HG02852 (cell line): ENCODE measurements at regions not wholly inside any gene's neighbourhood (a gene's known extent, or its start where the extent isn't known, plus 50 kb on each side); places are given as distances from the start of the nearest gene placed in this dataset.
"Not testable (repeated sequence)": the region's sequence is repeated elsewhere in the genome, so short reads cannot be mapped to it uniquely, and the experiment has no call there.

ENCODE experiments used
- ATAC-seq: cut with Tn5 transposase; IDR thresholded peaks from one replicate; pipeline ENCODE4 v1.9.1; 2021; ENCODE audit warnings: mild to moderate bottlenecking, moderate library complexity; ENCODE audit not compliant: unreplicated experiment

- no peak for ATAC-seq
These were observed 144.9 kb downstream of the SCG2 start for GRCh38 chr2:223457301-223457700.

DNA sequence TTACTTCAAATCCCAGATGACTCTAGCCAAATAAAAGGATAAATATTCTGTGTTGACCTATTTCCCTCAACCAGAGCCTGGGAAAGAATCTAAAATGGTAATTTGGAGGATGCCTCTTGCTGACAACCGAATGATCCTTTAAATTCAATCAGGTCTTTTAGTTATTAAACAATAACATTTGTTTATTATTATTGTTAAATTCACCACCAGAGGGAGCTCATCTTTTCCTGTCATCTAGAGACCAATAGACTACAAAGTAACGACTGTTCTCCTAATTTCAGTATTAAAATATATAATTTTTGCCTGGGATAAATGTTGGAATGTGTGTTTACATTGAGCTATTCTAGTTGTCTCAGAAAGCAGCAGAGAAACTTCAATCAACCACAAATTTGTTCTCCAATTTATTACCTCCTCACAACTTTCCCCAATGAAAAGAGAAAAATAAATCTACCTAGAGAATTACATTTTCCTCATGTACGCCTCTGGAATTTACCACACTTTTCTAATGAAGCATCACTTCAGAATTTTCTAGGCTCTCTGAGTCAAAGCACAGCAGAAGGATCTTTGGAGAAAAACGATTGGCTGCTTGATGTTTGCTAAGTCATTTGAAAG lies 142.7 kb downstream of the SCG2 start:
- no peak for ATAC-seq

DNA sequence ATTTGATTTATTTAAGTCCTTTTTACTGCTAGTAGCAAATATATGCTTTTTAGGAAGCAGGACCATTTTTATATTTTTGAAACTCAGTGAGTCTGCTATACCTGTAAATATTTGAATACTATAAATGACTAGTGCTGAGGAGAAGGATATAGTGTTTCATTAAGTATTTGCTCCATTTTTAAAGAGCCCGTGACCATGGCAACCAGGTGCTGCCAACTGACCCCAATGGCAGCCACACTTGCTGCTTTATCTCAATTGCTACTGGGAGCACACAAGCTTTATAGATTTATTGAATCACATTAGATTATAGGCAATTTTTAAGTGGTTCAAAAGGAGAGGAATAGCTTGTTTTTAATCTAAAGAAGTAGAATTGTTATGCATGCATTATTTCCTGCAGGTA lies 142.0 kb downstream of the SCG2 start:
- no peak for ATAC-seq

DNA sequence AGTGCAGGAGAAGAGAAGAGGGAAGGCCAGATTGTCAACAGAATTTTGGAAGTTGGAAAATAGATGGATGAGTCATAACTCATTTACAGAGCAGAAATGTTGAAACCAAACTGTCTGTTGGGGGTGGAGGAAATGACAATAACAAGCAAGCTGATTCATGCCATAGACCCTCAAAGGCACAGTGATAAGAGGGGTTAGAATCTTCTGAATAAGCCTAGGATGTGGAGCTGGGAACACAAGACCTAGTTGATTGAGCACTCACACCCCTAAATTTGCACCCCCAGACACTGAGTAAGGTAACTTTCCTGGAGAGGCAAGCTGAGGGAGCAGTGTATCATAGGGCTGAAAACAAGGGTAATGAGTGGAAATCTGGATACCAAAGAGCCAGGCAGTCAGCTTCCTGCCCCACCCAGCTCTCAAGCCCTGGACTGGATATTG lies 141.4 kb downstream of the SCG2 start:
- no peak for ATAC-seq

- no peak for ATAC-seq
These were observed 138.1 kb downstream of the SCG2 start for GRCh38 chr2:223464071-223464470.

DNA sequence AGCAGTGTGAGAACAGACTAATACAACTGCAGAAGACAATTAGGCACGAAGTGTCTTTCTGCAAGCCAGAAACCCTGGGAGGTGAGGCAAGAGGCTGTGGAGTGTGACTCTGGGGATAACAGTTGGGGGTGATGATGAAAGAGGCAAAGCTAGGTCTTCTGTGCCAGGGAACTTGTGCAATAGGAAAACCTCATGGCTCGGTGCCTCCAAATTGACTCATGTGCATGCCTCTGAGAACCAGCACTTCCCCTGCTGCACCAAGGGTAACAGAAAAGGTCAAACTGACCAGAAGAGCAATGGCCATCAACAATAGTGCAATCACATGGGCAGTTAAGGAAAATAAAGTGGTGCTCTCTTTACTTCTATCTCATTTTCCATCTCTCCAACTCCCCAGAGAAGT lies 136.4 kb downstream of the SCG2 start:
- ATAC-seq = no peak

DNA sequence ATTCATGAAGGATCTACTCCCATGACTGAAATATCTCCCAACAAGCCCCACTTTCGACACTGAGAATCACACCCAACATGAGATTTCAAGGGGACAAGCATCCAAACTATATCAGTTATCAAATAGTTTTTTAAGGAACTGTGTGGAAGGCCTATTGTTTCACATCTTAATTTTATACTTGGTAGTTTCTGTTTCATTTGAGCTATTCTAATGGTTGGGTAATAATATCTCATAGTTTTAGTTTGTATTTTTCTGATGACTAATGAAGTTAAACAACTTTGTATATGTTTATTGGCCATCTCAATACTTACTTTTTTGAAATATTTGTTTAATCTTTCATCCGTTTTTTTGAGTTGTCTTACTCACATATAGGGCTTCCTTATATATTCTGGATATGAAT lies 135.0 kb downstream of the SCG2 start:
- no peak for ATAC-seq

DNA sequence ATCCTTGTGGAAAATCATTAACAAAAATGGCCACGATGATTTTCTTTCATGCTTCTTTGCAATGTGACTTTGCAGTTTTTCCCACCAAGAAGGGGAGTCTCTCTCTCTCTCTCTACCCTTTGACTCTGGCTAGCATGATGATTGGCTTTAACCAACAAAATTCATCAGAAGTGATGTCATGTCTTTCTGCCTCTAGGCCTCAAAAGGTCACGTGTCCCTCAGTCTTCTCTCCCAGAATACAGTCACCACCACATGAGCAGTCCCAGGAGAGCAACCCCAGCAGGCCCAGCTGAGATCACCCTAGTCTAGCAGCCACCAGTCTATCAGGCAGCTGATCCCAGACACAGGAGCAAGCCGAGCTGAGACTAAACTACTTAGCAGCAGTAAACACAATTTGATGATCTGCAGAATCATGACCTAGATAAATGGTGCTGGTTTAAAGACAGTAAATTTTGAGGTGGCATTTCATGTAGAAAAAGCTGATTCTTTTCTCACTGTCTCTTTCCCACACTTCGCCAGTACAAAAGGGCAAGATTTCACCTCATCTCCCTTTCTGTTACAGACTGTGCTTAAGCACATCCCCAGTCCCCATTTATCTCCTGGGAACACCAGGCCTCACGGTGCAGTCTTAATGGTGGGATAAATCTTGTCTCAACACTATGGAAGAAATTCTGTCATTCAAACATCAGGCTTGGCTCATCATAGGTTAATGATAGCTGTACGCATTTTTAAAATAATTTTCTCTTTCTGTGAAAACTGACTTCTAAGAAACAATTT lies 132.7 kb downstream of the SCG2 start:
- ATAC-seq = no peak

- ATAC-seq = no peak
These were observed 131.6 kb downstream of the SCG2 start for GRCh38 chr2:223470602-223471001.

GRCh38 chr2:223472771-223473170 lies 129.4 kb downstream of the SCG2 start:
- ATAC-seq = no peak

- ATAC-seq = no peak
These were observed 127.3 kb downstream of the SCG2 start for GRCh38 chr2:223474893-223475292.

- ATAC-seq = no peak
These were observed 126.3 kb downstream of the SCG2 start for GRCh38 chr2:223475901-223476300.

DNA sequence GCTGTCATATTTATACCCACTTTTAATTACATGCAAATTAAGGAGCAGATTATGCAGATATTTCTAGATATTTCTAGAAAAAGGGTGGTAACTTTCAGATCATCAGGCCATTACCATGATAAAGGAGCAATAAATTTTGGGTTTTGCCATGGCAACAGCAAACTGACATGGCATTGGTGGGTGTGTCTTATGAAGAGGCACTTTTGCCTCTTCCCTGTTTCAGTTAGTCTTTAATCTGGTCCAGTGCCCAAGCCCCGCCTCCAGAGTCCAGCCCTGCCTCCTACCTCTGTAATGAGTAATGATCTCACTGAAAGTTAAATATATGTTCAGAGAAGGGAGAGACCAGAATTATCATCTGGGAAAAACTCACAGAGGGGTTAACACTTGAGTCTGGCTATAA lies 124.8 kb downstream of the SCG2 start:
- no peak for ATAC-seq

- ATAC-seq = no peak
These were observed 120.7 kb downstream of the SCG2 start for GRCh38 chr2:223481486-223481885.

- no peak for ATAC-seq
These were observed 115.4 kb downstream of the SCG2 start for GRCh38 chr2:223486751-223487150.

- no peak for ATAC-seq
These were observed 114.8 kb downstream of the SCG2 start for GRCh38 chr2:223487214-223487846.

GRCh38 chr2:223488814-223489213 lies 113.3 kb downstream of the SCG2 start:
- no peak for ATAC-seq

GRCh38 chr2:223494496-223494895 lies 107.7 kb downstream of the SCG2 start:
- no peak for ATAC-seq

DNA sequence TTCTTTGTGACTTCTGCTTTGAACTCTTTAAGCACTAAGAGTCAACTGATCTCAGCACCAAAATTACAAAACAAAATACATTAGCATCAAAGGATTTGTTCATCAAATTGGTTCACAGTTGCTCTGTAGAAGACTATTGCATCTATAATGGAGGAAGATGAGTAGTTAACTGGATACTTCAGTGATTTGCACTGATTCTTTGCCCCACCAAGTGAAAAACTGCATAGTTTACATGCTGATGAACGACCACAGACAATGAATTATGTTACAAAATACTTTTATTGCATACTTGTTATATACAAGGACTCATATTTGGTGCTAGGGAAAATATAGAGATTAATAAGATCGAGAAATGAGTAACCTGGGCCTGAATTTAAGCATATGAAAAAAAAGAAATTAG lies 107.2 kb downstream of the SCG2 start:
- ATAC-seq = no peak

- not testable (repeated sequence) for ATAC-seq
These were observed 105.3 kb downstream of the SCG2 start for GRCh38 chr2:223496853-223497252.

DNA sequence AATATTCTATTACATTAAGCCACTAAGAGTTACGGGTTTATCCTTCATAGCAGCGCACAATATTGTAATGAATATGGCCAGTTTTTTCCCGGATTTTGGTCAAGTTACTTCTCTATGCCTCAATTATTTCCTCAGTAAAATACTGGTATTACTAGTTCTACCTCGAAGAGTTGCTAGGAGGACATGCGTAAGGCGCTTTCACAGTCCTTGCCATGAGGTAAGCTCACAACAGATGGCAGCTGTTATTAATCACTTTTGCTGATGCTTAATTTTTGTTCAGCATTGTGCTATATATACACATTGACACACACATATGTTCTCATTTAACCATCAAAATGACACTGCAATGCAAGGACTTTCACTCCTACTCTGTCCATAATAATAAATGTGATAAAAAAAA lies 101.5 kb downstream of the SCG2 start:
- ATAC-seq = no peak

GRCh38 chr2:223501641-223502040 lies 100.5 kb downstream of the SCG2 start:
- ATAC-seq = no peak
